NCI-H2227 (cell line): ENCODE measurements at regions not wholly inside any gene's neighbourhood (a gene's known extent, or its start where the extent isn't known, plus 50 kb on each side); places are given as distances from the start of the nearest gene placed in this dataset.

Experiments
- DNase-seq: peaks from one replicate; lab custom pipeline; 2025; ENCODE audit not compliant: unreplicated experiment; lab: John Stamatoyannopoulos, UW

DNA sequence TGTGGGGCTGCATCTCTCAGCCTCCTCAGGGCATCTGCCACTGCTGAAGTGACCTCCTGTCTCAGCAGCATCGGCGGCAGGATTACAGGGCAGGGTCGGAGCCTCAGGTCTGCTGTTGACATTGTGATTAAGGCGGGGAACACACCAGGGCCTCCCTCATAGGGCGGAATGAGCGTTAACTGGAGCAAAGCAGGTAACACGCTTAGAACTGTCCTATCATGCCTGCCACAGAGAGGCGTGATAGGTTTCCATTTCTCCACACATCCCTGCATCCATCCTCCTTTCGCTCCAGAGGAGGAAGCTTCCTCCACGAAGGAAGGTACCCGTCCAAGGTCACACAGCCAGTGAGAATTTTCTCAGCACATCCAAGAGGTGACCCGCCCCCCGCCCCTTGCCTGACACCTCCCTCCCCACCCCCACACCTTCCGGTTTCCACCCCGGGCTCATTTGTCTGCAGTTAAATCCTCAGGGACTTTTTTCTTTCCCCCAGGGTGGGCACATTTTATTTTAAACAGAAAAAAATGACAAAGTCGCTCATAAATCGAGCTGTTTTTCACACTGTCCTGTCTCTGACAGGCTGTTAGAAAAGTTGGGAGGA is 200.8 kb downstream of the TFAP2C start:
- DNase-seq: no peak

DNA sequence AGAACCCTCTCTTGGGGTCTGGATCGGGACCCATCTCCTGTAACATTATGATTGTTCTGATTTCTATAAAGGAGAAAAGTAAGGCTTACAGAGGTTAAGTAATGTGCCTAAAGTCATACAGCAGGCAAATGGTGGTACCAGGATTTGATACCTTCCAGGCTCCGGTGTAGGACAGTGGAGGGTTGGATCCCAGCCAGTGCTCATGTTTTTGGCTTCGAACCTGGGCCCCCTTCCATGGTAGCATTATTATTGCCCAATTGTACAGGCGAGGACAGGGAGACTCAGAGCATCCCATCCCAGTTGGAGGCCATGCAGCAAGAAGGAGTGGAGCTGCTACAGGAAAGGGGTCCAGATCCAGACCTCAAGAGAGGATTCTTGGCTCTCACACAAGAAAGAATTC is 202.7 kb downstream of the TFAP2C start:
- DNase-seq: no peak

DNA sequence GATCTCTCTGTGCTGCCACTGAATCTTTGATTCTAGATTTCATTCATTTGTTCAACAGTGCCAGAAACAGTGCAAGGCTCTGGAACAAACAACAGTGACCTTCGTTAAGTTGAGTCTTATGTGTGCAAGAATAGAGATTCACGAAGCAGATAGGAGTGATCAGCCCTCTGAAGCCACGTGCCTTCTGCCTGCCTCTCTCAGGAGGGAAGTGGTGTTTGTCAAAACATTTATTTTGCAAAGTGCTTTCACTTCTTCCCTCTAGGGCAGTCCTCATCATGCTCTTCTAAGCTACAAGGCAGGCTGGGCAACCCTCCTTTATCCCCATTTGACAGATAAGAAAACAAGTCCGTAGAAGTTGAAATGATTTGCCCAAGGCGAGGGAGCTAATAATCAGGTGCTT is 204.3 kb downstream of the TFAP2C start:
- no peak for DNase-seq

DNA sequence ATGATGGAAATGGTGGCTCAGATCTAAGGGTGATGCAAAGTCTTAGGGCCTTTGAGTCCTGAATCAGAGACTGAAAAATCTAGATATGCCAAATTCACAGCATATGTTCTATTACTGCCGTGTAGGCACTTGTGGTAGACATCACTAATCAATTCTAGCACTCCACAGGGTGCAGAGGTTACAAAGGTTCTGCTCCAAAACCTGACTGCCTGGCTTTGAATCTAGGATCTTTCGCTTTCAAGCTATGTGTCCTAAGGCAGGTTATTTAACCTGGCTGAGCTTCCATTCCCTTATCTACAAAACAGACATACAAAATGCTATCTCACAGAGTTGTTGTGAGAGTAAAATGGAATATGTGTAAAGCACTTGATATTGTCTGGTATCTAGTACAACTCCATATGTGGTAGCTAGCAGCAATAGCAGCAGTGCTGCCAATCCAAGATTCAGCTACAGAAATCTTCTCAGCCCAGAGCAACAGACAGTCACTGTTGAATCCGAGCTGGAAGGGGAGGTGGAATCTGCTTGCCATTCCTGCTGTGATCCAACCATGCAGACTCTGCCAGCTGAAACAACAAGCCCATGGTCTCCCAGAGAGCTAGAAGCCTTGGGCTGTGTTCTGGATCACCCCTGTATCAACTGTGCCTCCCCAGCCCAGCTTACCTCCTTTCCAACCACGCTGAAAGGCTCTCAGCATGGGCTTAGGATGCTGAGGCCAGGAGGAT is 206.9 kb downstream of the TFAP2C start:
- DNase-seq: no peak

DNA sequence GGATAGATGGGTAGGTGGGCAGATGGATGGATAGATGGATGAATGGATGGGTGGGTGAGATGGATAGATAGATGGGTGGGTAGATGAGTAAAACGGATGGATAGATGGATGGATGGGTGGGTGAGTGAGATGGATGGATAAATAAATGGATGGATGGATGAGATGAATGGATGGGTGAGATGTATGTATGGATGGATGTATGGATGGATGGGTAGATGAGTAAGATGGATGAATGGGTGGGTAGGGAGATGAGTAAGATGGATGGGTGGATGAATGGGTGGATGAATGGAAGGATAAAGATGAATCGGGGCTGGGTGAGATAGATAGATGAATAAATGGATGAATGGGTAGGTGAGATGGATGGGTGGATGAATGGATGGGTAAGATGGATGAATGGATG is 210.1 kb downstream of the TFAP2C start:
- no peak for DNase-seq

DNA sequence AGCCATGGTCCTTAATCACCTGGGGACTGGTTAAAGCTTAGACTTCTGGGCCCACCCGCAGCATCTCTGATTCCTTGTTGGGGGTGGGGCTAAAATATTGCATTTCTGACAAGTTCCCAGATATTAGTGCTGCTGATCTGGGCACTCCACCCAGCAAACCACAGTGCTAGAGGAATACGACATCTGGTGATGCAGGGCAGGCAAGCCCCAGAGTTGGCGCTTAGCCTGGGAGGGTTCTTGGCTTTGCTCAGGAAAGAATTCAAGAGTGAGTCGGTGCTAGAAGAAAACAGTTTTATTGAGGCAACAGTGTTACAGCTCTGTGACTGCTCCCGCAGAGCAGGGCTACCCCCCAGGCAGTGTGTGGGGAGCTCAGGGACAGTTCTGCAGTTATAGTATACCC is 210.7 kb downstream of the TFAP2C start:
- no peak for DNase-seq

DNA sequence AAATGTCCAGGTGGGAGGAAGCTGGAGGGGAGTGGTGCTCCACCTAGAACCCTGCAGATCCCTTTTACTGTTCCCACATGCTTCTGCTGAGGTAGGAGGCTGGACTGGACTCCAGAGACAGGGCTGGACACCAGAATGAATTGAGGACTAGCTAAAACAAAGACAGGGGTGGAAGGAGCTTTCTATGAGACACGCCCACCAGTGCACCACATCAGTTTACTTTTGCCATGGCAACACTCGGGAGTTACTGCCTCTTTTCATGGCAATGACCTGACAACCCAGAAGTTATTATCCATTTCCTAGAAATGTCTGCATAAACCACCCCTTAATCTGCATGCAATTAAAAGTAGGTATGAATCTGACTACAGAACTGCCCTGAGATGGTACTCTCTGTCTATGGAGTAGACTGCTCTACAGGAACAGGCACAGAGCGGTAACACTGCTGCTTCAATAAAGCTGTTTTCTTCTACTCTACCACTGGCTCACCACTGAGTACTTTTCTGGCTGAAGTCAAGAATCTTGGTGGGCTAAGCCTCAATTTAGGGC is 211.7 kb downstream of the TFAP2C start:
- DNase-seq: no peak

DNA sequence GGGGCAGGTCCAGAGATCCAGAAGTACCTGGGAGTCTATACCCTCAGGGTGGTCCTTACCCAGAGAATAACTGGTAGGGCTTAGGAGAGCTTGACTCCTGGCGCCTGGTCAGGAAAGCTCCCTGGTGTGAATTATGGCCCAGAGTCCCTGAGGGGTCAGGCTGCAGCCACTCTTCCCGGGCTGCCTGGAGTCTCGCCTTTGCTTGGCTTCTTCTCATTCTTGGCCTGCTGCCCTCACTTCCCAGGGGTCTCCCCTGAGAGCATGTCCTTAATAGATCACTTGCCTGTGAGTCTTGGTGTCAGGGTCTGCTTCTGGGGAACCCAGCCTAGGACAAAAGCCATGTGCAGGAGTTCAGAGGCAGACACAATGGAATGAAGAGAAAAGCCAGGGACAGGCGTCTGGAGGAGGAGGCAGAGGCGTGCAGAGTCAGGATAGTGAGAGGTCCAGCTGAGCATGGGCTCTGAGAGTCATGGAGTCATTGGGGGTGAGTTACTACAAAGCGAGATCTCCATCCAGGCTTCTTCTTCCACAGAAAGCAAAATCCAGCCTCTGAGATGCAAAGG is 212.3 kb downstream of the TFAP2C start:
- no peak for DNase-seq

DNA sequence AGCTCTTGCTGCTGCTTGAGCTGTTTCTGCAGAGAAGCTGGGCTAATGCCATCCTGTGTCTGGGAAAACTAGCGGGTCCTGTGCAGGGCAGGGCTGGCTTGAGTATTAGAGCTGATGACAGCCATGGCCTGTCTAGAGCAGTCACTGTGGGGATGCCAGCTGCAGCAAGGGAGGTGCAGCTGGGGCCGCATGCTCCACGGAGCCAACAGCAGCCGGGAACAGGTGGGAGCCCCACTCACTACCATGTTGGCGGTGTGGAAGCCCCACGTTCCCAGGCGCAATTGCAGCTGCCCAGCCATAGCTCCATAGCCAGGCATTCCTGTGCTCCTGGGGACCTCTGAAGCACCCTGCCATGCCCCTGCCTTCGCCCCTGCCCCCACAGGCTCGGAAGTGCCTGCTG is 212.9 kb downstream of the TFAP2C start:
- no peak for DNase-seq

DNA sequence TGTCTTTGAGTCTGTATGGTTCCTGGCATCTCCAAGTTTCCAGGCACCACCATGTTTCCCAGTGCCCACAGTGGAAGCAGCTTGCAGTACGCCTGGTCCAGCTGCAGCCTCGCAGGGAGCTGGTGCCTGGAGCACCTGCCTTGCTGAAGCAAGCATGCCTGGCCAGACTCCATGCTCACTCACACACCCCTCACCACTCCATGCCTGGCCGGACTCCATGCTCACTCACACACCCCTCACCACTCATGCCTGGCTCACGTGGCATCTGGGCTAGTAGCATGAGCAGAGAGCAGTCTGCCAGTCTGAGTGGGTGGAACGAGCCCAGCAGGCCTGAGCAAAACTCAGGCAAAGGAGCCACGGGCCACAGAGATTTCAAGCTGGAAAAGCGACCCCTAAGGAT is 214.3 kb downstream of the TFAP2C start:
- DNase-seq: no peak

DNA sequence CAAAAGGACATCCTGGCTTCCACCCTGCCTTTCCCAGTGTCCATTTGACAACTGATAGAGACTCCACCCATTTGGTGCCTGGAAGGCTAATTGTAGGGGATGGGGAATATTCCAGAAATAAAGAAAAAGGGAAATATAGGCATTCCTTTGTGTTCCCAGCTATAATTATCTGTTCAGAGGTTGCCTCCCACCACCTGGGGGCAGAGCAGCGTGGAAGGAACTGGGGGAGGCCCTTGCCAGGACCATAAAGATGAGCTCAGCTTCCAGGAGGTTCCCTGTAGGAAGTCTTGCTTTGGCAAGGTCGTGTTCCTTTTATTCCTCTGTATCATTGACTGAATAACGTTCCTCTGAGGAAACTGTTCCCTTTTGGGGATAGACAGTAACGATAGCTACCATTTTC is 214.7 kb downstream of the TFAP2C start:
- no peak for DNase-seq

DNA sequence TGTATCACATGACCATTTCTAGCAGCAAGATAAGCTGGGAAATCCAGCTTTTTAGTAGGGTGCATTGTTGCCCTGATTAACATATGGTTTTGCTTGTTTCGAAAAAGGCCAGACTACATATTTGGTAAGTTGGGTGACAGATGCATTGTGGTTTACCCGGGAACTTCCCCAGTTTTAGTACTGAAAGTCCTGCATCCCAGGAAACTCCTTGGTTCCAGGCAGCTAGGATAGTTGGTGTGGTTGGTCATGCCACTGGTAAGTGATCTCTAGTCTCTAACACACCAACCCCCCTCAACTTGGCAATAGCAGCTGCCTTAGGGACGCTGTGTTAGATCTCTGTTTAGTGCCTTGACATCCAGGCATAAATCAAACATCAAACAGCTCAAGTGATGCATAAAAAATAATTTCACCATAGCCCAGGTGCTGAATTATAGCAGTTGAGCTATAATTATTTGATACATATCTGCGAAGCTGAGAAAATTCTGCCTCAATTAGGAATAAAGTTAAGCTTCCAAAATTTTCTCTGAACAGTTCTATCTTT is 216.5 kb downstream of the TFAP2C start:
- DNase-seq: no peak

DNA sequence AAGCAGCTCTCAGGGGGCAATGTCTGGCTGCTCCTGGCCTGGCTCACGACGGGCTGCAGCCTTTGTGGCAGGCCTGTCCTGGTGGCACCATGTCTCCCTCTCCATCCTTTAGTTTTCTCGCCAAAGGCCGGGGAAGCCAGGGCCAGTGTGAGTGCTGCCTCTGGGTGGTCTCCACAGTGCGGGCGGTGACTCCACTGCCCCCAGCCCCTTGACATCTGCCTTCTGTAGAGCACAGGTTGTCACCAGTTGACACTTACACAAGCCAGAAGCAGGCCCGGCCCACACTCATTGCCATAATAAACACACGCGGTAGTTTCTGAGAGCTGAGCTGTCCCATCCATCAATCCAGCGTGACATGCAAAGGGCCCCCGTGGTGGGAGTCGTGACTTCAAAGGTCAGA is 219.5 kb downstream of the TFAP2C start:
- no peak for DNase-seq

DNA sequence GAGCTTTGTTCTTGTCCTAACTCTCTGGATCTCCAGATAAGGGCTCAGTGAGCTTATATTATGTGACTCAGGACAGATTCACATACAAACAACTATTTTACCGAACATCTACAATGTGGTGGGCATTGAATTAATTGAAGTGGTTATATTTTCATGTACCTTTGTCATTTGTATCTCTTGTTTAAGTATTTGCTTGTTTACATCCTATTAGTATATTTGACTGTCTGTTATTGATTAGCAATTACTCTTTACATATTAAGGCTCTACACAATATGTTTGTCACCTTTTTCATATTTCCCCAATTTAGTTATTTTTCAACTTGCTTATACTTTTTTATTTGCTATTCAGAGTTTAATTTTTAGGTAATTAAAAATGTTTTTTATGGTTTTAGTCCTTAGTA is 222.4 kb downstream of the TFAP2C start:
- no peak for DNase-seq

DNA sequence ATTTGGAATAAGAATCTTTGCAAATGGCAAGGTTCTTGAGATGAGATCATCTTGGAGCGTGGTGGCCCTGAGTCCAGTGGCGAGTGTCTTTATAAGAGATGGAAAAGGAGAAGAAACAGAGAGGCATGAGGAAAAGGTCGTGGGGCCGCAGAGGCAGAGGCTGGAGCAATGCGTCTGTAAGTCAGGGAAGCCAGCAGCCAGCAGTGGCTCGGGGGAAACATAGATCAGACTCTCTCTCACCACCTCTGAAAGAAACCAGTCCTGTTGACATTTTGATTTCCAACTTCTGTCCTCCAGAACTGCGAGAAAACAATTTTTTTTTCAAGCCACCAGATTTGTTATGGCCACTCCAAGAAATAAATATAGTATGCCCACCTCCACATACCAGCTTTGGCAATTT is 226.6 kb downstream of the TFAP2C start:
- no peak for DNase-seq

DNA sequence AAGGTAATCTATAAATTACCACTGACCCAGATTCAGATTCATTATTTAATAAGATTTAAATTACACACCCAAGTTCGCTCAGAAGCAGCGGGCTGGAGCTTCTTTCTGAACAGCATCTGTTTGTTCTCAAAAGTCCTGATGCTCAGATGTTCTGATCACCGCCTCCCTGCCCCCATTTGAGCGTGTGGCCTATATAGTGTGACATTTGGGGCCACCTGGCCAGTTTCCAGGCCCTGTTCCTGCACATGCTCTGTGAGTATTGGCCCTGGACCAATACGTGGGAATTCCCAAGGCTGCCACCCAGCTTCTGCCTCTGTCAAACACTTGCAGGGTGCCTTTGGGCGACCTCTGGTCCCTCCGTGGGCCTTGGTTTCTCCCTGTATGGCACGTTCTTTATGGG is 228.8 kb downstream of the TFAP2C start:
- no peak for DNase-seq

DNA sequence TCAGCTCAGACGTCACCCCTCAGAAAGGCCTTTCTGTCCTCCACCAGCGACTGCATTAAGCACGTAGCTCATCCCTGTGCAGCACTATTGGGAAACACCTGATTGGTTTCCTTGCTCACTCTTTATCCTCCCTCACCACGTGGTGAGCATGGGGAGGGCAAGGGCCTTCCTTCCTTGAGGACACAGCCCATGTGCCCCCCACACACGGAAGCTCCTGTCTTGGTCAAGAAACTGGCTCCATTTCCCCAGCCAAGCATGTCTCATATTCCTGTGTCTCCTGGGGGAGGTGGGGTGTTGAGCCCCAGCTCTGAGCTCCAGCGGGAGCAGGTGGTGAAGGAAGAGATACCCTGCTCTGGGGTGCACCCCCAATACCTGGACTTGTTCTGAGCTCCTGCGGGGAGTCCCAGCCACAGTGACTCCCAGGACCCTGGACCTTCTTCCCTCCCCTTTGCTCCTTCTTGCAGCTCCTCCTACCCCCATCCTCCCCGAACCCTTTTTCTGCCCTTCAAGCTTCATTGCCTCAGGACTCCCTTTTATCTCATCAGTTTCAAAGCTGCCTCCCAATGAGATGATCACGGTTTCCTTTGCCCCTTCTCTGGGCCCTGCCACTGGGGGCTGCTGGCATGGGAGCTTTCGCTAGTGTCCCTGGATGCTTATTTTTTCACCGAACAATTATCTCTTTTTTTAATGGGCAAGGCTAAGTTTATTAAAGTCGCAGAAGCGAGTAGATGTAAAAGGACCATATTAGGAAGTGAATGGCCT is 230.1 kb downstream of the TFAP2C start:
- DNase-seq: no peak

DNA sequence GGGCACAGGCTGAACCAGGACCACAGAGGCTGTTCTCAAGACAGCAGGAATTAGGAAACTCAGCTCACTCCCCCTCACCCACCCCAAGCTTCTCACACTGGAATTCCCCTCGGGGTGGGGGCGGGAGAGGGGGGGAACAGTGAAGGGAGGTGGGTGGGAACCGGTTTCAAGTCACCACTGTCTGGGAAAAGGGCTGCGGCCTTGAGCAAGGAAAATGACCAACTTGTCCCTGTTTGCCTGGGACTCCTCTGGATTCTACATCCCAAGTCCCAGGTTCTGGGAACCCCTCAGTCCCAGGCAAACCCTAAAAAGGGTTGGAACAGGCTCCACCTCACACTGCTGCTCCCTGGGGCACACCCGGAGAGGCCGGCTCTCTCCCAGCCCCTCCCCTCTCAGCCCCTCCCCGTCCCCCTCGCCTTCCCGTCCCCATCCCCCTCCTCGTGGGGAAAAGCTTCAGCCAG is 230.7 kb downstream of the TFAP2C start:
- no peak for DNase-seq

DNA sequence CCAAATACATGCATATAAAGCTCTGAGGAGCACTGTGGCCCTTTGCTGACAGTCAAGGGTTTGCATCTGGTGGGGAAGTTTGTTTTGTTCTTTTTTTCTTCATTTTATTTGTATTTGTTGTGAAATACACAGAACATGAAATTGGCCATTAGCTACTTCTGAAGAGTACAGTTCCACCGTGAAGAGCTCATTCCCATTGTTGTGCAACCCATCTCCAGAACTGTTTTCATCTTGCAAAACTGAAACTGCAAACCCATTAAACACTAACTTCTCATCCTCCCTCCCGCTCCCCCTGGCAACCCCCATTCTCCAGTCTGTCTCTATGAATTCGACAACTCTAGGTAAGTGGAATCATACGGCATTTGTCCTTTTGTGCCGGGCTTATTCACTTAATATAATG is 231.3 kb downstream of the TFAP2C start:
- no peak for DNase-seq

DNA sequence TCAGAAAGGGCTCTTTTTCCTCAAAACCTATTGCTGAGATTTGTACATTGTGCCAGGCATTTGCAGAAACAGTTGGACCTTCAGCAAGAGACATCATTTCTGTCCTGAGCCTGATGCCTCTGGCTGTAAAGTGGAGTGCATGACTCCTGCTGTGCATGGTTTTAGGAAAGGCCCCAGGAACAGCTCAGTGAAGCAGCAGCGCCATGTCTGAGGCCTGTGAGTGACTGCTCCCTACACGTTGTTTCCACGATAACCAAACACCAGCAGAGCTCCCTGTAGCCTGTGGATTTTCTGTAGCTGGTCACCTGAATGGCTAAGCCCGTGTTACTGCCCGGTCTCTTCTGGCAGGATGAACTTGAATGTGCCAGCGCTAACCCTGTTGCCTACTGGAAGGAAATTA is 232.5 kb downstream of the TFAP2C start:
- DNase-seq: no peak

DNA sequence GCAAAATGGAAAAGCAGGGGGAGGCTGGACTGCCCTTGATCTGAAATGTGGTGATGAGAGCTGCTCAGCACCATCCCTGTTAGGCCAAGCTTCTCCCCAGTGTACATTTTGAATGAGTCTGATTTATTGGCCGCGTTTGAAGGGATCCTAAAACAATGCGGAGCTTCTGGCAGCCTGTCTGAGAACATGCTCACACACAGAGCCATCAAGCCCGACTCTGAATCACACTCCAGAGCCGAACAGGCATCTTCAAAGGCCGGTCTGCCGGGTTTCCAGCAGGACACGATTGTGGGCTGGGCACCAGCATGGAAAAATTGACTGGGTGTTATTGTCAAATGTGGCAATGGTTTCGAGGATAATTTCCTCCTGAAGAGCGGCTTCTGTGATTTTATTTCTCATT is 235.9 kb downstream of the TFAP2C start:
- no peak for DNase-seq
